NCI-H524 (cell line): ENCODE measurements at regions not wholly inside any gene's neighbourhood (a gene's known extent, or its start where the extent isn't known, plus 50 kb on each side); places are given as distances from the start of the nearest gene placed in this dataset.

Source experiments
- DNase-seq, 2 experiments: peaks; one replicate each; lab custom pipeline; 2025; lab: John Stamatoyannopoulos, UW

DNA sequence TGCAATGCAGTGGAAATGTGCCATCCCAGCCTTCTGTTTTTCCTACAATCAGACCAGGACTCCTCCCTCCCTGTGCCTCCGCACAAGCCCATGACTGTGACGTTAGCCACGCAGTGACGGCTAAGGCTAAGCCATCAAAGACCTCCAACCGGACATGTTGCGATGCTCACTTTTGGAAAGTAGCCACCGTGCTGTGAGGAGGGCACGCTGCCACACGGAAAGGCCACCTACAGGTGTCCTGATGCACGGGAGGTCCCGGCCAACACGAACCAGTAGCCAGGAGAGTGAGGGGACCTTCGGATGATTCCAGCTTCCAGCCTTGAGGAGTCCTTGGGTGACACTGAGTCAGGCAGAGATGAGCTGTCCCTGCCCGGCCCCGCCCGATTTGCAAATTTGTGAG is 53.9 kb downstream of the FOXL1 start:
- DNase-seq = no peak

DNA sequence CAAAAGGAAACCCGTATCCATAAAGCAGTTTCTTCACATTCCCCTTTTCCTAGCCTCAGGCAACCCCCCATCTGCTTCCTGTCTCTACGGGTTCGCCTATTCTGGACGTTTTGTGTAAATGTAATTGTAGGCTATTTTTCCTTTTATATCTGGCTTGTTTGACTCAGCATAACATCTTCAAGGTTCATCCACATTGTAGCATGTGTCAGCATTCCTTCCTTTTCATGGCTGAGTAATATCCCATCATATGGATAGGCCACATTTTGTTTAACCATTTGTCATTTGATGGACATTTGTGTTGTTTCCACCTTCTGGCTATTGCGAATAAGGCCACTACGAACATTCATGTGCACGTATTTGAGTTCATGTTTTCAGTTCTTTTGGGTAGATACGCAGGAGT is 54.6 kb downstream of the FOXL1 start:
- DNase-seq = no peak

DNA sequence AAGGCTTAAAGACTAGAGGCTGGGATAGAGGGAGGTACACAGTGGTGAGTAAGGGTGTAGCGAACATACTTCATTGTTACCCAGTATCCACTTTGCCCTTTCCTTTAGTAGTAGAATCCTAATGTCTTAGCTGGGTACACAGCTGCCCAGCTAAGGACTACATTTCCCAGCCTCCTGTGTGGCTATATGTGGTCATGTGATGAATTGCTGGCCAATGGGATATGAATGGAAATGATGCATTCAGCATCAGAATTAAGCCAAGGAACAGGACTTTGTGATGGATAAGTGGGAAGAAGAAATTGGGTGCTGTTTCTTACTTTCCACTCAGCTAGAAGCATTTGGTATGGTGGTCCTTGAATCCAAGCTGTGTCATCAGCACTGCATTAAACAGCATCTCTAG is 55.9 kb downstream of the FOXL1 start:
- no peak for DNase-seq

DNA sequence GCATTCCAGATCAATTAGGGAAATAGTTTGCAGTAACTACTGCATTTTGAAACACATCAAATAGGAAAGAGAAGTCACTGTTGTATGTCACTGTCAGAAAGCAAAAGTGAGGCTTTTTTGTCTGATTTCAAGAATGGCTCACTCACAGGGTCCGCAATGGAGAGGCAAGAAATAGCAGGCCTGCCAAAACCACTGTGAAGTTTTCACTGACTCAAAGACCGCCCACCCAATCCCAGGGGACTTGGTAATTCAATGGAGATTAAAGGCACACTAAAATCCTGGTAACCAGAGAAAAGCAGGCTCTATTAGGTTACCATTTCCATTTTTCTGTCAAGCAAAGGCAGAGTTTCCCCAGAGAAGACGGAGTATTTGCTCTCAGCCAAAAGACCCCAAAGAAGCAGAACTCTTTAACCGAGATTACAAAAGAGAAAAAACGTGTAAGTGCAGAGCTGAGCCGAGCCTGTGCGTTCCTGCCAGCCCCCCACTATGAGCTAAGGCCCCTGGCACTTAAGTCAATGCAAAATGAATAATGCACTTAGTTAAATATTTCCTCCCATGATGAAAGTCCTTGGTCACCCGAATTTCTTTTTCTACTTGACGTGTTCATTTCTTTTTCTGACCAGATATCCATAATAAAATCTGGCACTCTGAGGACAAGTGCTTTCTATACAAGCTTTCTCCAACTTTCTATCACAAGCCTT is 57.0 kb downstream of the FOXL1 start:
- DNase-seq = no peak

DNA sequence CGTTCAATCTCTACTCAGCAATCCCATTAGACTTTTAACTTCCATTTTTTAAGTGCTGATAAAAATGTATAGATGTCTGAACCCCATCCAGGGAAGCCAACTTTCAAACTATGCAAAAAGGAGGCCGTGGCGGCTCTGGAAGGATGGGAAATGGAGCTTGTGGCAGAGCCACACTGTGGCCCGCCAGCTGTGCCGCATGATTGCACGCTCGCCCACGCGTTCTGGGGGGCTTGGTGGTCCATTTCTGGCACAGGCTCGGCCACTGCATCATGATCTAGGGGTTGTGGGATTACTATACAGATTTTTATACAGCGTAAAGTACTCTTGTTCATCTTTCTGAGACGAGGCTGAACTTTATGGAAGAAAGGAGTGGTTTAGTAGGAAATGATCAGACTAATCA is 57.6 kb downstream of the FOXL1 start:
- DNase-seq = no peak

DNA sequence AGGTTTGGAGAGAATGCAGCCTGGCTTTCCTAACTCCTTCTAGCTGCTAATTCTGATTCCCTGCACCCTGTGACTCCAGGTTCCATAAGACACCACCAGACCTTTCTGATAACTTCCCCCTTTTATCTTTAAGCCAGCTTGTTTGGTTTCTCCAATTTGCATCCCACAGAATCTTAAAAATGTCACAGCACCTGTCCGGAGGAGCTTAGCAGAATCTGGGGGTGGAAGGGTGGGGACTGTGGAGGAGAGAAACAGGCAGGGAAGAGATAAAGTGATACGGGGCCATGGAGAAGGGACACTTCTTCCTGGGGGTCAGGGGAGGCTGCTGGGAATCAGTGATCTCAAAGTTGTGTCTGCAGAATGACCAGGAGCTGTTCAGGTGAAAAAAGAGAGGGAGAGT is 59.4 kb downstream of the FOXL1 start:
- DNase-seq = no peak

DNA sequence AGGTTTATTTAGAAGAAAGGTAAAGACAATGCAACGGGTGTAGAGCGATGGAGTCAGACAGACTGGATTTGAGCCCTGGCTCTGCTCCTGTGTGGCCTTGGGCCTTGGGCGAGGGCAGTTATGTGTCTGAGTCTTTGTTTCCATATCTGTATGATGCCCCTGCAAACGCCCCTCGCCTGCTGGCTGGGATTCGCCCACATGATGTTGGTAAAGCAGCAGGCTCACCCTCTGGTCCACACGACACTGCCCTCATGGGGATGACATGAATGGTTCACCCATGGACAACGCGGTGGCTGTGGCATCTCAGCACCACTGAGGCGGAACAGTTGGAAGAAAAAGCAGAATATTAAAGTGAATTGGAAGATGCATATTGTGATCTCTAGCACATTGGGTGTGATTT is 60.3 kb downstream of the FOXL1 start:
- no peak for DNase-seq

DNA sequence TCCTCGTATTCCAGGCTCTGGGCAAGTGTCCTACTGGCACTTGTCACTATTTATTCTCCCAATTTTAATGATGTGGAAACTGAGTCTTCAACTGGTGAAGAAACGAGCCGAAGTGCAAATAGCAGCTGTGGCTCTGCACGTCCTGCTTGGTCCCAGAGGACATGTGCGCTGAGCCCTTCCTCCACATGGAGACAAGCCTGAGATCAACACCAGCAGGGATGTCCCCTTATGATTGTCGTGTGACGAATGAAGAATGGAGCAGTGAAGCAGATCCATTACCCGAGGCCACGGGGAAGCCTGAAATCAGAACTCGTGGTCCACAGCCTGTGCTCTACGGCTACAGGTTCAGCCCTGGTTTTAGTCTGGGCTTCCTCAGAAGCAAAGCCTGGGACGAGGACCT is 61.0 kb downstream of the FOXL1 start:
- no peak for DNase-seq

DNA sequence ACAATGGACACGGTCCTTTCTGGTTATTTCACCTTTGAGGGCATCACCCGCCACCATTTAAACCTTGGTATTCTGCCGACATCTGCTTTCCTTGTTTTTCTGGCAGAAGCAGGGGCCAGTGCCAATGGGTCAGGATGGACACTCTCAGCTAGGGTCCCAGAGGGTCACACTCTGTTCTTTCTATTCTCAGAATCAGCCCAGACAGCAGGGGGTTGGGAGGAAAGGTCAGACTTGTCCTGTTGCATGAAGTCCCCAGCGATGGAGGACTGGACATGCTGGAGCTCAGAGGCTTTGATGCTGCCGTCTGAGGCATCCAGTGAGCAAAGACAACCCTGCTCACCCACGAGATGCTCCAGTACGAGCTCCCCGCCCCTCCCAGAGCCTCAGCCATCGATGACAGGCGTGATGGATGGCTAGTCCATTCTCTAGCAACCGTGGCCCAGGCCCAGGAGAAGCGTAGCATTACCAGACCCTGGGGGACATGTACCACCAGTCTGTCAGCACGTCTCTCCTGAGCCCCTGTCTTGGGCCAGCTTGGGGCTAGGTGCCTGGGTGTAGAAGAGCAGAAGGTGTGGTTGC is 62.0 kb downstream of the FOXL1 start:
- DNase-seq = no peak

DNA sequence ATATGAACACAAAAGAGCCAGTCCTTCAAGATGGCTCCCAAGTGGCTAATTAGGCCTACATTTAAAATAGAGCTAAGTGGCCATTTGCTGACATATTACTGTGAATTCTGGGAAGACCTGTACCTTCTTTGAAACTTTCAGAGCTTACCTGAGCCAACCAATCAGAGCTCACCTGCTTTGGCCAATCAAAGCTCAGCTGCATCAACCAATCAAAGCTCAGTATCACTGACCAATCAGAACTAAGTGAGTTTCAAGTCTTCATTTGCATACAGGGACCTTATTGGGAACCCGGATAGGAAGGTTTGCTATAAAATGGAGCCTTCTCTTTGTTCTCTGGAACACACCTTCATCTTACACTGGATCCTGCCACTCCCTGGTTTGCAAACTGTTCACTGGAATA is 63.7 kb downstream of the FOXL1 start:
- no peak for DNase-seq

DNA sequence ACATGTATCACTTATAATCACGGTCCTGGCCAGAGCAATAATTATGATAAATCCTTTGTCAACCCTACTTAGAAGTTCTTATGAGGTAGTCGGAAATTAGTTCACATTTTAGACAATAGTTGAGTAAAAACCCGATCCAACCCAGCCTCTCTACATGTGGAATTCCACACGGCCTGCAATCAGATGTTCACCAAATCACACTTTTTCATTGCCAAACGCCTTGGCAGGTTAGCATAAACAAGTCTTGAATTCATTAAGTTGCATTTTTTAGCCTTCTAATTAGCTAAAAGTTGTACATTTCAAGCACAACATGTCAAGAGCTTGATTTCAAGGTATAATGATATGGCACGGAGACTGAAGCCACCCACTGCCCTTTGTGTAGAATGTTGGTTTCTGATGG is 65.3 kb downstream of the FOXL1 start:
- DNase-seq = no peak

DNA sequence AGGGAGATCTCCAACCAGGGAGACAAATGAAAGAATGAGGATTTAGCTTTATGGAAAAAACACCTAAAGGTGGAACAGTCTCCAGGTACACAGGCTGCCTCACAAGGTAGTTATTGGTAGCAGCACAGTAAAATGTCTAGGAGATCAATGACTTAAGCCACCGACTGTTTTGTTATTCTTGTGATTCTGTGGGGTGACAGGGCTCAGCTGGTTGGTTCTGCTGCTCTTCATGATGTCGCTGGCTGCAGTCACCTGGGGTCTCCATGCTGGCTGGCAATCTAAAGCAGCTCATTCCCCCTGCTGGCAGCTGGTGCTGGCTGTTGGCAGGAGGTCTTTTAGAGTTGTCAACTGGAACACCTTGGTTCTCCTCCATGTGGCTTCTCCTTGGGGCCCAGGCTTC is 69.2 kb downstream of the FOXL1 start:
- no peak for DNase-seq

DNA sequence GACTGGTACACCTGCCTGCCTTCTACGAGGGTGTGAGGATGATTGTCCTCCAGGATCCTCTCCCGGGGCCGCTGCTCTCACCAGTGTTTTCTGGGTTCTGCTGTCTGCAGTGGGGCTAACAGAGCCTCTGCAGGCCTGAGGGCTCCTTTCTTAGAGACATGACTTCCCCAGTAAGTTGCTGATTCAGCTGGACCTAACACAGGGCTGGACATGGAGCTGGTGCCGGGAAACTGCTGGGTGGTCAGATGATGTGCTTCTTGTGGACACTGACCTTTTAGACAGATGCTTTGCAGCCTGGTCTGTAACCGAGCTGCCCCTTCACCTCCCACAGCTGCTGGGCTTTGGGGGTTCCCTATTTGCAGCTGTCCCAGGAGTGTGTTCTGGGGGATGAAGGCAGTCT is 71.5 kb downstream of the FOXL1 start:
- DNase-seq = no peak

DNA sequence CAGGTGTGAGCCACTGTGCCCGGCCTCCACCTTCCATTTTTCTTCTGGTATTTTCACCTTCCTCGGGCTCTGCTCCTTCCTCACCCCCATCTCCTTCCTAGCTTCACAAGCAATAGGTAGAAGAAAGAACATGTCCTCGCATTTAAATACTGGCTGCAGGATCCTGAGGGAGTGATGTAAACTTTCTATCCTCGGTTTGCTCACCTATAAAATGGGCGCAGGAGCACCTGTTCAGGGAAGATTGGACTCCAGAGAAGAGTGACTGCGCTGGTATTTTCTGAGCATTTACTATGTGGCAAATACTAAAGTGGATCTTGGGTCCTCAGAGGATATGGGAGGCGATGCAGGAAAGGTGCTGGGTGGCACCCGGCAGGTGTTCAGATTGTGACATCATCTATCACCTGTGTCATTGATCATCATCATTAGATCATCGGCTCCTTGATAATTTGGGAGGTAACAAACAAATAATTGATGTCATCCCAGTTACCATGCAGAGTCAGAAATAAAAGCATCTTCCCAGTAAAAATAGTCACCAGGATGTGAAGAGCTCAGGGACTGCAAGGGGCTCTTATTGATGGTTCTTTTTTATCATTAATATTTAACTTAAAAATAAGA is 72.8 kb downstream of the FOXL1 start:
- no peak for DNase-seq

DNA sequence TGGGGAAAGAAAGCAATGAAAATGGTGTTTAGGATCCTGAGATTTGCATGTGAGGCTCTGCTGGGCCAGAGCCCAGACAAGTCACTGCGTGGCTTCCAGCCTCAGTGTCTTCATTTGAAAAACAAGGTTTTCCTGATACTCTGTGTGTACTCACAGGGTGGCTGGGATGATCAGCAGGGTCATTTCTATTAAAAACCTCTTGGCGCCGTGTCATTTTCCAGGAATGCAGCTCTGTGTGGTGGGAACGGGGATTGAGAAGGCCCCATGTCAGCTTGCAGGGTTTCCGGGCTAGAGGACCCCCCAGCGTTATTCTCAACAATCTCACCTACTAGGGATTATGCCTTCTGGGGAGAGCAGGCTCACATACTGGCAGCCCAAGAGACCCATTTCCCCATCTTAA is 73.5 kb downstream of the FOXL1 start:
- no peak for DNase-seq

DNA sequence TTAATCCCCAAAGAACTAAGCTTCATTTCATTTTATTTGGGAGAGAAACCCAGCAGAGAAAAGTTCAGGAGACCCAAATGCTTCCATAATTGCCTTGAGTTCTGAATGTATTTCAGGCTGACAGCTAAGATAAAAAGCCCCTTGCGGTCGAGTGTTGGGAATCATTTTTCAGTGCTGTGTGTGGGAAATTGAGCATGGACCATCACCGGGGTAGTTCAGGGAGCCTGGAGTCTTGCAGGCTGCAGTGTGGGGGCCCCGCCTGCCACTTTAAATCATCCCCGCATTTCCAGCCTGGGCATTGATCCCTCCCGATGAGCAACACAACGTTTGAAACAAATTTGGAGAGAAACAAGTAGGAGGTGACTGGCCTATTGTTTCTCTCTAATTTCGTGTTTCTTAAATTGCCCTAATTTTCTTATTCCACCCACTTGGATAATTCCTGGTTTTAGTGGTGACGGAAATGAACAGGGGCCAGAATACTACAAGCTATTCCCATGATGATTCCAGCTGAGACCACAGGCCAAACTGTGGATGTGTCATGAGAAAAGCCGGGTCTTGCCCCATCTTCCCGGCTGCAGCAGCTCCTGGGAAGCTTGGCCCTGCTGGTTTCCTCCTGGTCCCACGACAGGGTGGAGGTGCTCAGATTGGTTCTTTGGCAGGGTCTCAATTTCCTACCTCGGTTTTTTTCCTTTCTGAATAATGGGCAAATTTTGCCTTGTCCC is 75.1 kb downstream of the FOXL1 start:
- no peak for DNase-seq

DNA sequence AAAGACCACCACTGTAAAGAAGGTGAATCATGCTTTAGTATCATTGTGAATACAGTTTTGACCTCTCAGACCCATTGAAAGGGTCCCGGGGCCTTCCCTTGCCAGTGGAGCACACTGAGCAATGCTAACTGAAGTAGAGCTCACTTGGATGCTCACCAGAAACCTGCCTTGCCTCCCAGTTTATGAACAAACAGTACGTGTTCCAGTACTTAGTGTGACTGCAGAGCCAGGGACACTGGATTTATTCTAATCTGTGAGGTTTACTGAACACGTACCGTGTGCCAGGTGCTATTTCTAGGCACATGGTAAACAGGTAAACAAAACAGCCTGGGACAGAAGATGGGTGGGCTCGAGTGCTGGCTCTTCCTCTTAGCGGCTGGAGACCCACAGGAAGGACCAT is 79.6 kb downstream of the FOXL1 start:
- no peak for DNase-seq

DNA sequence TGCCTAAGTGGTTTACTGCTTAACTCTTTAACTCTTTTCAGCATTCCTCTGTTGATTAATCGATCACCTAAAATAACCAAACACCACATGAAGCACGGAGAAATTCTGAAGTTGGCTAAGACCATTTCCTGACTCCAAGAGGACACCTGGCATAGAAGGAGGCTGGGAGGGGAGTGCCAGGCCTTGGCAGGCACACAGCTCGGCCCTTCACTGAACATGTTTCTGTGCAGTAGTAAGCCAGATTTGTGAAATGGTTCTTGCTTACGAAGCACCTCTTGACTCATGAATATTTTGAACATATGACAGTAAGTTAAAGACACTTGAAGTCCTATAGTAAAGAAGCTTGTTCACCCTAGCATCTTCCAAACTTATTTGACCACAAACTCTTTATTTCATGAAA is 82.3 kb downstream of the FOXL1 start:
- DNase-seq = no peak

DNA sequence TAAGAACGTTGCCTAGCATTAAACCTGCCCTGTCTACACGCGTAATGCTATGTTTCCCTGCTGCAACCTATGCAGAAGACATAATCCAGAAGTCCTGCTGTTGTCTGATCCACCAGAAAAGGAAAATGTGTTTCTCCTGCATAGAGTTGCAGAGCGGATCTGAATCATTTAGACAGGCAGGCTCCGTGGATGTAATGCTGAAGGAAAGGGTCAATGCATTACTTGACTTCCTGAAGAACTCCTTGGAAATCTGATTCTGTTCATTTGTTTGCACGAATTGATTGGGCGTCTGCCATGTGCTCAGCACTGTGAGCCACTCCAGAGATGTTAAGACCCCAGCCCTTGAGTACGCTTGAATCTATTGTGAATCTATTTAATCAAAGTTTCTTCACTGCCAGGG is 83.4 kb downstream of the FOXL1 start:
- no peak for DNase-seq

DNA sequence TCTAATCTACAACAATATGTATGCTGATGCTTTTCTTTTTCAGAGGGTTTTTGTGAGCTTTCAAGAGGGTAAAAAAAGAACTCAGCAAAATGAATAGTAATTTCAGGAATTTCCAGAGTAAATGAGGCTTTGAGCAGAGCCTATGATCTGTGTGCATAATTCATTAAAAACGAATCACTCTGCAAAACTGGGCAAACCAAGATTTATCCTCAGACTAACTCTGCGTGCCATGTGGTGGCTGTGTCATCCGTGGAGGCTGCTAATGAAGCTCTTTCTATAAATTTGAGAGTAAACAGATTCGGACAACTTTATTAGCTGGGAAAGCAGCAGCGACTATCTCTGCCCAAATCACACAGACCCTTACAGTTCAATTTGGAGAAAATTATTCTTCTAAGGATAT is 83.8 kb downstream of the FOXL1 start:
- no peak for DNase-seq

DNA sequence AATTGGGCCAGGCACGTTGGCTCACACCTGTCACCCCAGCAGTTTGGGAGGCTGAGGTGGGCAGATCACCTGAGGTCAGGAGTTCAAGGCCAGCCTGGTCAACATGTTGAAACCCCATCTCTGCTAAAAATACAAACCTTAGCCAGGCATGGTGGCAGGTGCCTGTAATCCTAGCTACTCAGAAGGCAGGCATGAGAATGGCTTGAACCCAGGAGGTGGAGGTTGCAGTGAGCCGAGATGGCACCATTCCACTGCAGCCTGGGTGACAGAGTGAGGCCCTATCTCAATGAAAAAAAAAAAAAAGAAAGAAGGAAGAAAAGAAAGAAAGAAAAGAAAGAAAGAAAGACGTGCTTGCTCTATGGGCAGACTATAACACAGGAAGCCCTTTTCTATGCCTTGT is 84.4 kb downstream of the FOXL1 start:
- no peak for DNase-seq

DNA sequence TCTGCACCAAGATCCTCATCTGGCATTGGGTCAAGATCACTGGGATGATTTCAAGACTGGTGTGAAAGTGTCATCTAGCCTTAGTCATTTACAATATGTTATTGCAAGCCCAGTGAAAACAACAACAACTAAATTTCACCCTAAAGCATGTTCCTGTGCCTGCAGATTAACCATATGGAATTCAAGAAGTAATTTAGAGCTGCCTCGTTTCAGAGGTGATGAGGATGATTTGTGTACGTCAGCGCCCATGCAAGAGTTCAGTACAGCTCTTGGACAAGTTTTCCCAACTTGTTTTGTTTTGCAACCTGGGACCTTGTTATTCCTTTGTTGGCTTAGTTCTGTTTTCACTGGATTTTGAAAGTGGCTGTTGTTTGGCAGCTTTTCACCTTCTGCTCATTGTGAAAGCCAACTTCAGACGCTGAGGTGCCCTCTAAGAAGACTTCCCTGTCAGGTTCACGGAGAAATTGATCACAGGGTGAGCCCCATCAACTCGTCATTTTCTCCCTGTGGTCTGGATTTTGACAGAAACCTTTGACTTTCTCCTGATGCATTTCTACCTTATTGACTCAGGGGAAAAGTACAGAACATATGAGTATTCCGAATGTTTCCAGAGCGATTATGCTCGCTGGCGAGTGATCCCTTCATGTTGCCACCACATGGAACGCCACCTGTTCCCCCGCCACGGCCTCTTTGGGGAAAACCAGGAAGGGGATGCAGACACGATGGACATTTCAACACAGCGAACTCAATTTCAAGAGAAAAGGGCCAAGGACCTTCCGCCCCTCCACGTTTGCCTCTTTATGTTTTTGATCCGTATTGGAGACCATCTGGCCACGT is 85.6 kb downstream of the FOXL1 start:
- DNase-seq = no peak
